WERI-Rb-1 (cell line): ENCODE measurements at regions not wholly inside any gene's neighbourhood (a gene's known extent, or its start where the extent isn't known, plus 50 kb on each side); places are given as distances from the start of the nearest gene placed in this dataset.

Experiments used
- DNase-seq: peaks from one replicate; pipeline ENCODE4 v3.0.0-alpha.2; 2020
- H3K27ac ChIP-seq: fragments of 250-450 bp; sonication (Bioruptor Pico); 2 replicates; pipeline ENCODE4 v1.5.1; 2020; ENCODE audit warnings: mild to moderate bottlenecking, moderate library complexity
- H3K27me3 ChIP-seq: fragments of 250-450 bp; sonication (Bioruptor Pico); 2 replicates; pipeline ENCODE4 v1.5.1; 2021; ENCODE audit warnings: mild to moderate bottlenecking, low read depth, moderate library complexity; ENCODE audit not compliant: insufficient read depth, severe bottlenecking
- H3K36me3 ChIP-seq: fragments of 250-450 bp; sonication (Bioruptor Pico); 2 replicates; pipeline ENCODE4 v1.5.1; 2020; ENCODE audit warnings: mild to moderate bottlenecking, moderate library complexity
- H3K4me3 ChIP-seq: 2 replicates; pipeline ENCODE4 v1.5.1; 2011; ENCODE audit warnings: low read depth, mild to moderate bottlenecking, control low read depth, low read length
- H3K9me3 ChIP-seq: fragments of 250-450 bp; sonication (Bioruptor Pico); 2 replicates; pipeline ENCODE4 v1.5.1; 2021; ENCODE audit warnings: mild to moderate bottlenecking, moderate library complexity; ENCODE audit not compliant: severe bottlenecking
- CTCF ChIP-seq: IDR thresholded peaks from 2 replicates; pipeline ENCODE4 v1.5.1; 2011; ENCODE audit warnings: low read depth, mild to moderate bottlenecking, control low read depth, inconsistent platforms, low read length

GRCh38 chr14:36451310-36452065 is 68.5 kb downstream of the NKX2-1 start:
- no peak overlapping the region for H3K27ac ChIP-seq
- no peak for DNase-seq
- TF ChIP-seq CTCF = no peak

GRCh38 chr14:36450550-36450949 is 69.5 kb downstream of the NKX2-1 start:
- Histone ChIP-seq H3K36me3 (no peaks in the 10 kb centered on the region), H3K27me3 (peaks cover 80% of the 10 kb centered on the region), H3K27ac (no peak overlapping the region), H3K9me3 (no peaks in the 10 kb centered on the region), H3K4me3 (no peak overlapping the region)
- no peak for TF ChIP-seq CTCF
- DNase-seq = no peak

More at GRCh38 chr14:36451310-36452065, 68.5 kb downstream of the NKX2-1 start:
- H3K27me3 ChIP-seq = peaks cover 80% of the 10 kb centered on the region
- H3K36me3 ChIP-seq = no peaks in the 10 kb centered on the region
- H3K4me3 ChIP-seq = no peak overlapping the region
- H3K9me3 ChIP-seq = no peaks in the 10 kb centered on the region

- Histone ChIP-seq H3K27me3 (peaks cover 77% of the 10 kb centered on the region), H3K36me3 (no peaks in the 10 kb centered on the region), H3K27ac (no peak overlapping the region), H3K4me3 (no peak overlapping the region), H3K9me3 (no peaks in the 10 kb centered on the region)
- DNase-seq = no peak
- no peak for TF ChIP-seq CTCF
Measured at GRCh38 chr14:36449903-36450302, 70.1 kb downstream of the NKX2-1 start.

DNA sequence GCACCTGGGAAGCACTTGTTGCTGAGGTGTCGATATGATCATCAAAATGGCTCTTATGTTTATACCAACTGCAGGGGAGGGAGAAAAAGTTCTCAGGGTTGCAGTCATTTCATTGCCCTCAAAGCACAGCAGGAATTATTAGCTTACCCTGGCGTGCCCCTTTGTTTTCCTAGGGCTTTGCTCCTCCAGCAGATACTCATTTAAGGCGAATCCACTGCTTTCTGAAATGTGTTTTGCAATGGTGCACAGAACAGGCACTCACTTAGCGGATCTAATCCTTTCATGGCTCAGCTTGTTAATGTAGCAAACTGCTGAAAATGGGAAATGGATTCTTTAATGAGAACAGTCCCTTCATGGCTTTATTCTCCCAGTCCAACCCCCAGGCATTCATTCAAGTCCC is 76.7 kb downstream of the NKX2-1 start:
- Histone ChIP-seq H3K27me3 (peaks cover 87% of the 10 kb centered on the region), H3K4me3 (no peak overlapping the region)

GRCh38 chr14:36442824-36443241 is 77.2 kb downstream of the NKX2-1 start:
- Histone ChIP-seq H3K36me3 (no peaks in the 10 kb centered on the region), H3K9me3 (no peaks in the 10 kb centered on the region), H3K27me3 (peaks cover 87% of the 10 kb centered on the region), H3K27ac (no peak overlapping the region), H3K4me3 (no peak overlapping the region)
- TF ChIP-seq CTCF = no peak
- no peak for DNase-seq

More for the DNA sequence above, 76.7 kb downstream of the NKX2-1 start:
- Histone ChIP-seq H3K36me3 (no peaks in the 10 kb centered on the region), H3K9me3 (no peaks in the 10 kb centered on the region), H3K27ac (no peak overlapping the region)
- TF ChIP-seq CTCF = no peak
- no peak for DNase-seq

GRCh38 chr14:36441283-36441682 is 78.7 kb downstream of the NKX2-1 start:
- DNase-seq = no peak
- no peak for TF ChIP-seq CTCF

More at GRCh38 chr14:36441283-36441682, 78.7 kb downstream of the NKX2-1 start:
- no peaks in the 10 kb centered on the region for H3K36me3 ChIP-seq
- no peak overlapping the region for H3K4me3 ChIP-seq
- no peaks in the 10 kb centered on the region for H3K9me3 ChIP-seq
- H3K27me3 ChIP-seq = peaks cover 87% of the 10 kb centered on the region
- no peak overlapping the region for H3K27ac ChIP-seq
